Nephron progenitor cell (in vitro differentiated cells): ENCODE measurements at regions not wholly inside any gene's neighbourhood (a gene's known extent, or its start where the extent isn't known, plus 50 kb on each side); places are given as distances from the start of the nearest gene placed in this dataset.

Source experiments
- DNase-seq: peaks from one replicate; pipeline ENCODE4 v3.0.0; 2021
- H3K27ac Mint-ChIP-seq: 2 replicates; pipeline ENCODE4 v1.8.0; 2021; ENCODE audit warnings: mild to moderate bottlenecking, moderate library complexity, mixed read lengths
- H3K27me3 Mint-ChIP-seq: 2 replicates; pipeline ENCODE4 v1.8.0; 2021; ENCODE audit warnings: mild to moderate bottlenecking, low read depth, mixed read lengths; ENCODE audit not compliant: poor library complexity
- H3K36me3 Mint-ChIP-seq: 2 replicates; pipeline ENCODE4 v1.8.0; 2021; ENCODE audit warnings: low read depth, mixed read lengths
- H3K4me1 Mint-ChIP-seq: 2 replicates; pipeline ENCODE4 v1.8.0; 2021; ENCODE audit warnings: mixed read lengths
- H3K4me3 Mint-ChIP-seq: 2 replicates; pipeline ENCODE4 v1.8.0; 2021; ENCODE audit warnings: mild to moderate bottlenecking, moderate library complexity, mixed read lengths
- H3K9me3 Mint-ChIP-seq: 2 replicates; pipeline ENCODE4 v1.8.0; 2021; ENCODE audit warnings: mild to moderate bottlenecking, moderate library complexity, mixed read lengths
- CTCF ChIP-seq: fragments of 200-600 bp; sonication (generic); IDR thresholded peaks from 2 replicates; pipeline ENCODE4 v1.5.0; 2021; ENCODE audit warnings: antibody characterized with exemption

DNA sequence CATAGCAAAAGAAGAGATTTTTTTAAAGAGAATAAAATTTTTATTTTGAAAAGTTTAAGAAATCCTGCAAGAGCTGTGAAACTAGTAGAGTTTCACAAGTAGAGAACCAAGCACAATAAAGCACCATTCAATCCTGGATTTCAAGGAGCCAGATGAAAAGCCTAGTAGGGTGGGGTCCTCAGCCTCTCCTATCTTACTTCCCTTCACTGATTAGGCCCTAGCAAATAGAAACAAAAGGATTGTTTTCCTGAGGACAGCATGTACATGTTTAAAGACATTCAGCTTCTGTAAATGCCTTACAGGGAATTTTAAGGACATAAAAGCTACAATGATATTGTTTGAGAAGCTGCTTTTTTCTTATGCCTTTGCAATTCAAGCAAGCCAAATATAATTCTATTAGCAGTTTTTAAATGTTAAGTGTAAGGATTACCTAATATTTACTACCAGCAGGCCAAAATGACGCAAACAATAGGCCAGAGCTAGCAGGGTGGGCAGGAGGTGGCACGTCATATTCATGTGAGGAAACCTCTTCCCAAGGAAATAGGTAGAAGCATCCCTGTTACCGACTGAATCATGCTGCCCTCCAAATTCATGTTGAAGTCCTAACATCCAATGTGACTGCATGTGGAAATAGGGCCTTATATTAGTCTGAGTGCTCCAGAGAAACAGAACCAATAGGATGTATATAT is 337.6 kb downstream of the MLLT3 start:
- peaks cover 5% of the 10 kb centered on the region for H3K27me3 Mint-ChIP-seq
- peak overlapping the region; percentile 24 for H3K27ac Mint-ChIP-seq
- peaks cover 37% of the 10 kb centered on the region for H3K9me3 Mint-ChIP-seq
- no peak for DNase-seq
- no peak overlapping the region for H3K4me3 Mint-ChIP-seq
- no peak for TF ChIP-seq CTCF
- peaks cover 8% of the 10 kb centered on the region for H3K4me1 Mint-ChIP-seq
- peaks cover 46% of the 10 kb centered on the region for H3K36me3 Mint-ChIP-seq

DNA sequence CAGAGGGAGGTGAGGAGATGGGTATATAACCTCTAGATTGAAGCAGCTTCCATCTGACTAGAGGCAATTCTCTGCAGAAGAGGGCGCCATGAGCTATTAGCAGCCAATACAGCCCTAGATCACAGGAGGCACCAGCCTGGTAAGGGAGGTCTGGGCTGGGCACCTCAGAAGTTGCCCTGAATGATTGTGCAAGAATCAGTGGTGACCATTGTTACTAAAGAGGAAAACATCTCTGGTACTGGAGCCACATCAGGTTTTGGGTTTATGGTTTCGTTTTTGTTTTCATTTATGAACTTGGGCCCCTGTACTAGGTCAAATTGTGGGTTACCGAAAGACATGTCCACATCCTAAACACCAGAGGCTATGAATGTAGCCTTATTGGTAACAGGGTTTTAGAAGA is 342.0 kb downstream of the MLLT3 start:
- Mint-ChIP-seq H3K9me3 (peaks cover 47% of the 10 kb centered on the region), H3K27ac (no peak overlapping the region), H3K27me3 (peaks cover 5% of the 10 kb centered on the region), H3K4me1 (peaks cover 8% of the 10 kb centered on the region), H3K36me3 (peaks cover 40% of the 10 kb centered on the region), H3K4me3 (no peak overlapping the region)
- DNase-seq, result no peak
- TF ChIP-seq CTCF, result no peak

GRCh38 chr9:20276762-20277161 is 345.5 kb downstream of the MLLT3 start:
- peaks cover 67% of the 10 kb centered on the region for H3K36me3 Mint-ChIP-seq
- no peak overlapping the region for H3K4me3 Mint-ChIP-seq
- H3K27ac Mint-ChIP-seq, result no peak overlapping the region
- no peak for DNase-seq
- TF ChIP-seq CTCF, result no peak
- H3K9me3 Mint-ChIP-seq, result peaks cover 75% of the 10 kb centered on the region
- no peaks in the 10 kb centered on the region for H3K27me3 Mint-ChIP-seq
- H3K4me1 Mint-ChIP-seq, result no peaks in the 10 kb centered on the region

GRCh38 chr9:20271723-20272122 is 350.6 kb downstream of the MLLT3 start:
- peaks cover 25% of the 10 kb centered on the region for H3K4me1 Mint-ChIP-seq
- H3K36me3 Mint-ChIP-seq, result peaks cover 68% of the 10 kb centered on the region
- H3K27ac Mint-ChIP-seq, result no peak overlapping the region
- peaks cover 78% of the 10 kb centered on the region for H3K9me3 Mint-ChIP-seq
- H3K4me3 Mint-ChIP-seq, result no peak overlapping the region
- TF ChIP-seq CTCF, result peak; percentile 10
- DNase-seq, result no peak
- peaks cover 6% of the 10 kb centered on the region for H3K27me3 Mint-ChIP-seq

GRCh38 chr9:20271096-20271495 is 351.2 kb downstream of the MLLT3 start:
- peaks cover 77% of the 10 kb centered on the region for H3K9me3 Mint-ChIP-seq
- TF ChIP-seq CTCF, result no peak
- peaks cover 25% of the 10 kb centered on the region for H3K4me1 Mint-ChIP-seq
- peak overlapping the region; percentile 31 for H3K27ac Mint-ChIP-seq
- H3K27me3 Mint-ChIP-seq, result peaks cover 6% of the 10 kb centered on the region
- peak; percentile 17 for DNase-seq
- H3K36me3 Mint-ChIP-seq, result peaks cover 68% of the 10 kb centered on the region
- H3K4me3 Mint-ChIP-seq, result peak overlapping the region; percentile 37

- H3K4me1 Mint-ChIP-seq, result peaks cover 25% of the 10 kb centered on the region
Observed at GRCh38 chr9:20270161-20270560, 352.1 kb downstream of the MLLT3 start.

More at GRCh38 chr9:20270161-20270560, 352.1 kb downstream of the MLLT3 start:
- TF ChIP-seq CTCF, result no peak
- no peak for DNase-seq
- peaks cover 68% of the 10 kb centered on the region for H3K36me3 Mint-ChIP-seq
- H3K4me3 Mint-ChIP-seq, result no peak overlapping the region
- peaks cover 6% of the 10 kb centered on the region for H3K27me3 Mint-ChIP-seq
- H3K27ac Mint-ChIP-seq, result no peak overlapping the region
- peaks cover 76% of the 10 kb centered on the region for H3K9me3 Mint-ChIP-seq
